ENCODE measurements at regions not wholly inside any gene's neighbourhood (a gene's known extent, or its start where the extent isn't known, plus 50 kb on each side); places are given as distances from the start of the nearest gene placed in this dataset.
"Not testable (repeated sequence)": the region's sequence is repeated elsewhere in the genome, so short reads cannot be mapped to it uniquely, and the experiment has no call there.

DNA sequence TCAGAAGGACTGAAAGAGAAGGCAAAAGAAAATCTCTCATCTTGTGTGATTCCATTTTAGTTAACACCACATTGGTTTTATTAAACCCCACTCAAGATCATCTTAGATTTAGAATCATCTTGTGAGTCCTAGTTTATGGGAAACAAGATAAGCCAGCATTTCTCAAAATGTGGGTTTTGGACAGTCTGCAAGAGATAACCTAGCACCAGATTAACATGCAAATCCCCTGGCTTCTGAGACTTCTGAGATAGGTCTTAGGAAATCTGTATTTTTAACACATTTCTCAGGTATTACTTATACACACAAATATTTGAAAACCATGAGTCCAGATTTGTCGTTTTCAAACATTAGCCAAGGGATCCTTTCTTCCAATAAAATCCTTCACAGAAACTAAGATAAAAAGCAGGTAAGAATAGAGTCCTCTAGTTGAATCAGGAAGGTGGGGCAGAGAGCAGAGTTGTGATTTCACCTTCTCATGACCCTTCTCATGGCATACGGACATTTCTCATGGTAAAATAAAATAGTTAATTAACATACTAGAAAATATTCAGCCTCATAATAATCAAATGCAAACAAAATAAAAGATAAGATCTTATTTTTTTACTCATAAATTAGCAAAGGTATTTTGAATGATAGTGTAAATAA is 287.2 kb upstream of the FN1 start:
- CTCF ChIA-PET, result no interaction called here
- TF ChIP-seq, protein P1, sequence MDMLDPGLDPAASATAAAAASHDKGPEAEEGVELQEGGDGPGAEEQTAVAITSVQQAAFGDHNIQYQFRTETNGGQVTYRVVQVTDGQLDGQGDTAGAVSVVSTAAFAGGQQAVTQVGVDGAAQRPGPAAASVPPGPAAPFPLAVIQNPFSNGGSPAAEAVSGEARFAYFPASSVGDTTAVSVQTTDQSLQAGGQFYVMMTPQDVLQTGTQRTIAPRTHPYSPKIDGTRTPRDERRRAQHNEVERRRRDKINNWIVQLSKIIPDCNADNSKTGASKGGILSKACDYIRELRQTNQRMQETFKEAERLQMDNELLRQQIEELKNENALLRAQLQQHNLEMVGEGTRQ (IDR thresholded peaks at IDR 0.05; ENCODE audit: borderline replicate concordance, low read depth, low read length), result no peak
- TF ChIP-seq GATA2 (CRISPR knock-in tag; IDR thresholded peaks at IDR 0.05) (no peak), FOXM1 (IDR thresholded peaks at IDR 0.05; ENCODE audit: low read depth) (no peak), RAD21 (IDR thresholded peaks at IDR 0.05; ENCODE audit: low read length) (no peak)
- TF ChIP-seq, protein P2, sequence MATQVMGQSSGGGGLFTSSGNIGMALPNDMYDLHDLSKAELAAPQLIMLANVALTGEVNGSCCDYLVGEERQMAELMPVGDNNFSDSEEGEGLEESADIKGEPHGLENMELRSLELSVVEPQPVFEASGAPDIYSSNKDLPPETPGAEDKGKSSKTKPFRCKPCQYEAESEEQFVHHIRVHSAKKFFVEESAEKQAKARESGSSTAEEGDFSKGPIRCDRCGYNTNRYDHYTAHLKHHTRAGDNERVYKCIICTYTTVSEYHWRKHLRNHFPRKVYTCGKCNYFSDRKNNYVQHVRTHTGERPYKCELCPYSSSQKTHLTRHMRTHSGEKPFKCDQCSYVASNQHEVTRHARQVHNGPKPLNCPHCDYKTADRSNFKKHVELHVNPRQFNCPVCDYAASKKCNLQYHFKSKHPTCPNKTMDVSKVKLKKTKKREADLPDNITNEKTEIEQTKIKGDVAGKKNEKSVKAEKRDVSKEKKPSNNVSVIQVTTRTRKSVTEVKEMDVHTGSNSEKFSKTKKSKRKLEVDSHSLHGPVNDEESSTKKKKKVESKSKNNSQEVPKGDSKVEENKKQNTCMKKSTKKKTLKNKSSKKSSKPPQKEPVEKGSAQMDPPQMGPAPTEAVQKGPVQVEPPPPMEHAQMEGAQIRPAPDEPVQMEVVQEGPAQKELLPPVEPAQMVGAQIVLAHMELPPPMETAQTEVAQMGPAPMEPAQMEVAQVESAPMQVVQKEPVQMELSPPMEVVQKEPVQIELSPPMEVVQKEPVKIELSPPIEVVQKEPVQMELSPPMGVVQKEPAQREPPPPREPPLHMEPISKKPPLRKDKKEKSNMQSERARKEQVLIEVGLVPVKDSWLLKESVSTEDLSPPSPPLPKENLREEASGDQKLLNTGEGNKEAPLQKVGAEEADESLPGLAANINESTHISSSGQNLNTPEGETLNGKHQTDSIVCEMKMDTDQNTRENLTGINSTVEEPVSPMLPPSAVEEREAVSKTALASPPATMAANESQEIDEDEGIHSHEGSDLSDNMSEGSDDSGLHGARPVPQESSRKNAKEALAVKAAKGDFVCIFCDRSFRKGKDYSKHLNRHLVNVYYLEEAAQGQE (IDR thresholded peaks at IDR 0.05; ENCODE audit: low read depth, low read length), result no peak
- POLR2A ChIA-PET, result no interaction called here
- Histone ChIP-seq H3K9me2 (no peaks in the 10 kb centered on the region), H3K36me3 (replicated peaks in 1 of 2; ENCODE audit: control insufficient read depth in 1 of 2, insufficient read depth in 2 of 2, low read length in 1 of 2) (no peaks in the 10 kb centered on the region), H3F3A (replicated peaks; ENCODE audit: insufficient read depth) (peaks cover 7% of the 10 kb centered on the region), H3K4me3 (ENCODE audit: low read depth in 2 of 2, low read length in 1 of 2) (no peak overlapping the region), H3K27me3 (ENCODE audit: insufficient read depth) (no peaks in the 10 kb centered on the region), H3K4me1 (ENCODE audit: control insufficient read depth in 1 of 2, insufficient read depth in 2 of 2, low read depth in 1 of 2, low read length in 1 of 2) (peaks cover 0 to 15% of the 10 kb centered on the region in 2 experiments; a peak in 1 of 4 replicates), H3K27ac (ENCODE audit: low read depth in 2 of 2, low read length in 1 of 2) (no peak overlapping the region), H2AFZ (ENCODE audit: low read depth) (no peak overlapping the region), H3K79me2 (ENCODE audit: insufficient read depth) (no peaks in the 10 kb centered on the region), H3K4me2 (no peak overlapping the region), H3K9ac (no peak overlapping the region), H4K20me1 (ENCODE audit: insufficient read depth) (no peaks in the 10 kb centered on the region), H3K9me3 (no peaks in the 10 kb centered on the region)
- WGBS (ENCODE audit: low lambda C conversion rate), result 90% methylated on average over 2 of the region's 2 CpGs
- DNase-seq, result no peak

DNA sequence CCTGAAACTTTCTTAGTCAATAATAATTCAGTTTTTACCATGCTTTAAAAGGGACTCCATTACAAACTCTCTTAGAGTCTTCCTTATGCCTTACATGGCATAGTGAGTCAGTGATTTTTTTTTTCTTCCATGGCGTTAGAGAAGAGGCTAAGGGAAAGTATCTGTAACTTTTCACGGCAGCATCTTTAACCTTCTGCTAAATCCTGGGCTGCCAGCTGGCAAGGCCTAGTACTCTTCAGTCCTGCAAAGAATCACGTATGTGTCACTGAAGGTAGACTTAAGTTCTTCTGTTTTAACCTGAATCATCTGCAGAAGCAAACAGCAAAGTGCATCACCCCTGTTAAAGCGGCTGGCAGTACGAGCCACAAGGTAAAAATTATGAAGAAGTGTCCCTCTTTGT is 286.3 kb upstream of the FN1 start:
- Histone ChIP-seq H3K9ac (no peak overlapping the region), H3K79me2 (ENCODE audit: insufficient read depth) (no peaks in the 10 kb centered on the region), H4K20me1 (ENCODE audit: insufficient read depth) (no peaks in the 10 kb centered on the region), H3K9me3 (no peaks in the 10 kb centered on the region), H3K4me3 (ENCODE audit: low read depth in 2 of 2, low read length in 1 of 2) (no peak overlapping the region), H3K27ac (ENCODE audit: low read depth in 2 of 2, low read length in 1 of 2) (0 out of 4 replicates have a peak overlapping the region, but pooled peaks of 1 of the 2 experiments have one; percentile 24), H2AFZ (ENCODE audit: low read depth) (peak overlapping the region; percentile 62; the same call in 1 of the 2 replicates), H3F3A (replicated peaks; ENCODE audit: insufficient read depth) (no peaks in the 10 kb centered on the region), H3K36me3 (replicated peaks in 1 of 2; ENCODE audit: control insufficient read depth in 1 of 2, insufficient read depth in 2 of 2, low read length in 1 of 2) (no peaks in the 10 kb centered on the region), H3K4me1 (ENCODE audit: control insufficient read depth in 1 of 2, insufficient read depth in 2 of 2, low read depth in 1 of 2, low read length in 1 of 2) (peaks cover 0 to 8% of the 10 kb centered on the region in 2 experiments; a peak in 1 of 4 replicates), H3K9me2 (no peaks in the 10 kb centered on the region), H3K27me3 (ENCODE audit: insufficient read depth) (no peaks in the 10 kb centered on the region), H3K4me2 (no peak overlapping the region)
- ChIA-PET POLR2A (no interaction called here), CTCF (interaction anchor here (1.2 kb wide), 1 partner anchor 25 kb away, joined by 3 read pairs; no protein-coding TSS in a partner anchor)
- 79% methylated on average over 5 of the region's 5 CpGs for WGBS (ENCODE audit: low lambda C conversion rate)
- no peak for DNase-seq
- TF ChIP-seq JUND (IDR thresholded peaks at IDR 0.05), result 0 out of 2 replicates have a peak, but pooled peaks have one; percentile 7
- TF ChIP-seq RCOR1 (IDR thresholded peaks at IDR 0.05; ENCODE audit: low read length), result no peak
- TF ChIP-seq GATA2 (CRISPR knock-in tag; IDR thresholded peaks at IDR 0.05), result no peak
- no peak for TF ChIP-seq FOXJ3 (CRISPR knock-in tag; IDR thresholded peaks at IDR 0.05)

DNA sequence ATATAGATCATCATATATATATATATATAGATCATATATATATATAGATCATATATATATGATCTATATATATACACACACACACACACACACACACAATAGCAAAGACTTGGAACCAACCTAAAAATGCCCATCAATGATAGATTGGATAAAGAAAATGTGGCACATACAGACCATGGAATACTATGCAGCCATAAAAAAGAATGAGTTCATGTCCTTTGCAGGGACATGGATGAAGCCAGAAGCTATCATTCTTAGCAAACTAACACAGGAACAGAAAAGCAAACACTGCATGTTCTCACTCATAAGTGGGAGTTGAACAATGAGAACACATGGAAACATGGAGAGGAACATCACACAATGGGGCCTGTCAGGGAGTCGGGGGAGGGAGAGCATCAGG is 285.6 kb upstream of the FN1 start:
- H3K4me3 ChIP-seq (ENCODE audit: low read depth in 2 of 2, low read length in 1 of 2); POLR2A ChIA-PET; H3K36me3 ChIP-seq (replicated peaks in 1 of 2; ENCODE audit: control insufficient read depth in 1 of 2, insufficient read depth in 2 of 2, low read length in 1 of 2); H3K27me3 ChIP-seq (ENCODE audit: insufficient read depth); H4K20me1 ChIP-seq (ENCODE audit: insufficient read depth); H3K9me3 ChIP-seq; H3K4me1 ChIP-seq (ENCODE audit: control insufficient read depth in 1 of 2, insufficient read depth in 2 of 2, low read depth in 1 of 2, low read length in 1 of 2); H3K9ac ChIP-seq; H3K27ac ChIP-seq (ENCODE audit: low read depth in 2 of 2, low read length in 1 of 2); H3K4me2 ChIP-seq; H3F3A ChIP-seq (replicated peaks; ENCODE audit: insufficient read depth); H3K9me2 ChIP-seq; H3K79me2 ChIP-seq (ENCODE audit: insufficient read depth); H2AFZ ChIP-seq (ENCODE audit: low read depth); DNase-seq: not testable (repeated sequence)
- CTCF ChIA-PET, result interaction anchor here (1.2 kb wide), 1 partner anchor 25 kb away, joined by 3 read pairs; no protein-coding TSS in a partner anchor
- whole genome bisulfite sequencing (ENCODE audit: low lambda C conversion rate), result 83% methylated on average over 1 of the region's 1 CpG

All from SK-N-SH (cell line).